CD14-positive monocyte (primary cell): ENCODE measurements at regions not wholly inside any gene's neighbourhood (a gene's known extent, or its start where the extent isn't known, plus 50 kb on each side); places are given as distances from the start of the nearest gene placed in this dataset.

Source experiments
- DNase-seq, 3 donors: peaks; one replicate each; pipeline ENCODE4 v3.0.0-alpha.2; 2011 to 2022
- H2AFZ ChIP-seq: 2 replicates; pipeline ENCODE4 v1.6.0; 2012; ENCODE audit warnings: mild to moderate bottlenecking, low read depth, low read length, inconsistent platforms; ENCODE audit not compliant: insufficient read depth, poor library complexity, severe bottlenecking
- H3K27ac ChIP-seq, 2 donors: 1 replicate in 1 of 2; 2 replicates in 1 of 2; pipeline ENCODE4 v1.5.1; 2012 to 2013; ENCODE audit warnings: low read length in 2 of 2, control low read depth in 1 of 2, inconsistent platforms in 1 of 2, low read depth in 1 of 2, mild to moderate bottlenecking in 1 of 2
- H3K27me3 ChIP-seq, 2 donors: one replicate each; pipeline versions ENCODE4 v1.6.0 to v1.6.1; 2011 to 2013; ENCODE audit warnings: low read length in 2 of 2; ENCODE audit not compliant: control insufficient read depth in 2 of 2, insufficient read depth in 2 of 2
- H3K36me3 ChIP-seq, 2 donors: replicated peaks in 1 of 2; 1 replicate in 1 of 2; 2 replicates in 1 of 2; pipeline versions ENCODE4 v1.5.1 to v1.6.1; 2012 to 2013; ENCODE audit warnings: low read length in 2 of 2, control low read depth in 1 of 2, inconsistent platforms in 1 of 2, mild to moderate bottlenecking in 1 of 2; ENCODE audit not compliant: insufficient read depth in 2 of 2, control insufficient read depth in 1 of 2
- H3K4me1 ChIP-seq, 2 donors: 1 replicate in 1 of 2; 2 replicates in 1 of 2; pipeline versions ENCODE4 v1.5.1 to v1.6.1; 2012 to 2013; ENCODE audit warnings: low read length in 2 of 2, control low read depth in 1 of 2, inconsistent platforms in 1 of 2, mild to moderate bottlenecking in 1 of 2, moderate library complexity in 1 of 2; ENCODE audit not compliant: insufficient read depth in 2 of 2, control insufficient read depth in 1 of 2
- H3K4me2 ChIP-seq: replicated peaks from 2 replicates; pipeline ENCODE3; 2012; ENCODE audit warnings: low read length, moderate library complexity, mild to moderate bottlenecking; ENCODE audit not compliant: poor library complexity, severe bottlenecking; ENCODE audit errors: extremely low read depth
- H3K4me3 ChIP-seq, 3 experiments: fragments of 200-600 bp in 1 of 3; sonication (generic) in 1 of 3; replicated peaks in 1 of 3; 1 replicate in 2 of 3; 2 replicates in 1 of 3; pipeline ENCODE4 v1.5.1; 2011 to 2013; ENCODE audit warnings: low read length in 3 of 3, mild to moderate bottlenecking in 3 of 3, control low read depth in 2 of 3, low read depth in 2 of 3, inconsistent platforms in 1 of 3, moderate library complexity in 1 of 3
- H3K79me2 ChIP-seq: 2 replicates; pipeline ENCODE4 v1.6.0; 2012; ENCODE audit warnings: mild to moderate bottlenecking, control low read depth, inconsistent platforms, low read length, moderate library complexity; ENCODE audit not compliant: insufficient read depth
- H3K9ac ChIP-seq: 2 replicates; pipeline ENCODE4 v1.6.0; 2017; ENCODE audit warnings: low read length, mild to moderate bottlenecking; ENCODE audit not compliant: insufficient read depth, poor library complexity, severe bottlenecking
- H3K9me3 ChIP-seq, 2 donors: replicated peaks in 1 of 2; 1 replicate in 1 of 2; 2 replicates in 1 of 2; pipeline versions ENCODE4 v1.5.1 to v1.6.1; 2012 to 2013; ENCODE audit warnings: low read length in 2 of 2, control low read depth in 1 of 2; ENCODE audit not compliant: control insufficient read depth in 1 of 2, insufficient read depth in 1 of 2
- H4K20me1 ChIP-seq: 2 replicates; pipeline ENCODE4 v1.6.0; 2012; ENCODE audit warnings: mild to moderate bottlenecking, low read length, control low read depth, moderate library complexity; ENCODE audit not compliant: insufficient read depth
- H3K27ac Mint-ChIP-seq, 7 donors: one replicate each; pipeline ENCODE4 v1.8.0; 2020; ENCODE audit warnings: mild to moderate bottlenecking in 7 of 7, mixed read lengths in 7 of 7, moderate library complexity in 6 of 7, inconsistent platforms in 2 of 7
- H3K27me3 Mint-ChIP-seq, 3 donors: one replicate each; pipeline ENCODE4 v1.8.0; 2021 to 2022; ENCODE audit warnings: low read depth in 3 of 3, mild to moderate bottlenecking in 3 of 3, mixed read lengths in 3 of 3, moderate library complexity in 3 of 3, inconsistent platforms in 1 of 3
- H3K36me3 Mint-ChIP-seq, 2 donors: one replicate each; pipeline ENCODE4 v1.8.0; 2020; ENCODE audit warnings: mixed read lengths in 2 of 2, inconsistent platforms in 1 of 2, mild to moderate bottlenecking in 1 of 2
- H3K4me1 Mint-ChIP-seq: one replicate; pipeline ENCODE4 v1.8.0; 2020; ENCODE audit warnings: mild to moderate bottlenecking, mixed read lengths
- H3K4me3 Mint-ChIP-seq, 2 donors: one replicate each; pipeline ENCODE4 v1.8.0; 2020; ENCODE audit warnings: mild to moderate bottlenecking in 2 of 2, mixed read lengths in 2 of 2, moderate library complexity in 1 of 2
- H3K9me3 Mint-ChIP-seq, 7 donors: one replicate each; pipeline ENCODE4 v1.8.0; 2020 to 2022; ENCODE audit warnings: mixed read lengths in 7 of 7, mild to moderate bottlenecking in 6 of 7, moderate library complexity in 6 of 7, inconsistent platforms in 2 of 7
- WGBS: methylation state at CpG from one replicate; pipeline ENCODE4 v1.1.5; 2013; ENCODE audit warnings: missing lambda C conversion rate; ENCODE audit not compliant: insufficient coverage; 5-methylcytosine and 5-hydroxymethylcytosine counted together
- intact Hi-C, 2 donors: fragments of 100-400 bp; cut with micrococcal nuclease; formaldehyde crosslinking; loops; one replicate each; pipeline versions ENCODE4 v1.15.0 to v1.15.1; 2023
- TF ChIP-seq, protein P1 (sequence below): fragments of 200-600 bp; IDR thresholded peaks from one replicate; pipeline ENCODE4 v1.8.0; 2022; ENCODE audit warnings: antibody characterized with exemption, mild to moderate bottlenecking

DNA sequence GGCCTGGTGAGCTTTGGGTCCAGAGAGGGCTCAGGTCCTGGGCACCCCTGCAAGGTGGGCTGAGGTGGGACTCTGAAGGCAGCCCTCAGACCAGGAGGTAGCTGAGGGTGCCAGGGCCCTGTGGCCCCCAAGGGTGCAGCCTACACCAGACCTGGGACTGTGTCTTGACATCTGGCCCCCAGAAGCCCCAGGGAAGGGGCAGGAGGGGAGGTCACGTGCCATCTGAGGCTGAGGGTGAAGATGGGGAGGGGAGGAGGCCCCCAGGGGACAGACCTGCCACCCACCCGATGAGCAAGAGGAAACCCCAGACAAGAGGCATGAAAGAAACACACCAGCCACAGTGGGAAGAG, 520.2 kb downstream of the BRD1 start:
- no CpG with 5 or more reads among the region's 2 CpGs for WGBS
- Histone ChIP-seq H3K36me3 (no peaks in the 10 kb centered on the region), H3K27me3 (peaks cover 0 to 4% of the 10 kb centered on the region in 2 donors), H3K79me2 (no peaks in the 10 kb centered on the region), H3K27ac (no peak overlapping the region), H3K4me3 (no peak overlapping the region), H2AFZ (no peak overlapping the region), H3K4me1 (no peaks in the 10 kb centered on the region), H4K20me1 (no peaks in the 10 kb centered on the region), H3K4me2 (no peak overlapping the region), H3K9ac (no peak overlapping the region), H3K9me3 (no peaks in the 10 kb centered on the region)
- H3K27me3 Mint-ChIP-seq, result peaks cover 7 to 17% (median 10%) of the 10 kb centered on the region in 3 donors
- no peak overlapping the region for H3K27ac Mint-ChIP-seq
- H3K4me1 Mint-ChIP-seq, result no peaks in the 10 kb centered on the region
- no peak overlapping the region for H3K4me3 Mint-ChIP-seq
- intact Hi-C loops, result no loop called here
- H3K36me3 Mint-ChIP-seq, result no peaks in the 10 kb centered on the region
- DNase-seq, result no peak
- H3K9me3 Mint-ChIP-seq, result peaks cover 0 to 2% (median 0%) of the 10 kb centered on the region in 7 donors
- TF ChIP-seq, protein P1, sequence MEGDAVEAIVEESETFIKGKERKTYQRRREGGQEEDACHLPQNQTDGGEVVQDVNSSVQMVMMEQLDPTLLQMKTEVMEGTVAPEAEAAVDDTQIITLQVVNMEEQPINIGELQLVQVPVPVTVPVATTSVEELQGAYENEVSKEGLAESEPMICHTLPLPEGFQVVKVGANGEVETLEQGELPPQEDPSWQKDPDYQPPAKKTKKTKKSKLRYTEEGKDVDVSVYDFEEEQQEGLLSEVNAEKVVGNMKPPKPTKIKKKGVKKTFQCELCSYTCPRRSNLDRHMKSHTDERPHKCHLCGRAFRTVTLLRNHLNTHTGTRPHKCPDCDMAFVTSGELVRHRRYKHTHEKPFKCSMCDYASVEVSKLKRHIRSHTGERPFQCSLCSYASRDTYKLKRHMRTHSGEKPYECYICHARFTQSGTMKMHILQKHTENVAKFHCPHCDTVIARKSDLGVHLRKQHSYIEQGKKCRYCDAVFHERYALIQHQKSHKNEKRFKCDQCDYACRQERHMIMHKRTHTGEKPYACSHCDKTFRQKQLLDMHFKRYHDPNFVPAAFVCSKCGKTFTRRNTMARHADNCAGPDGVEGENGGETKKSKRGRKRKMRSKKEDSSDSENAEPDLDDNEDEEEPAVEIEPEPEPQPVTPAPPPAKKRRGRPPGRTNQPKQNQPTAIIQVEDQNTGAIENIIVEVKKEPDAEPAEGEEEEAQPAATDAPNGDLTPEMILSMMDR, result no peak

DNA sequence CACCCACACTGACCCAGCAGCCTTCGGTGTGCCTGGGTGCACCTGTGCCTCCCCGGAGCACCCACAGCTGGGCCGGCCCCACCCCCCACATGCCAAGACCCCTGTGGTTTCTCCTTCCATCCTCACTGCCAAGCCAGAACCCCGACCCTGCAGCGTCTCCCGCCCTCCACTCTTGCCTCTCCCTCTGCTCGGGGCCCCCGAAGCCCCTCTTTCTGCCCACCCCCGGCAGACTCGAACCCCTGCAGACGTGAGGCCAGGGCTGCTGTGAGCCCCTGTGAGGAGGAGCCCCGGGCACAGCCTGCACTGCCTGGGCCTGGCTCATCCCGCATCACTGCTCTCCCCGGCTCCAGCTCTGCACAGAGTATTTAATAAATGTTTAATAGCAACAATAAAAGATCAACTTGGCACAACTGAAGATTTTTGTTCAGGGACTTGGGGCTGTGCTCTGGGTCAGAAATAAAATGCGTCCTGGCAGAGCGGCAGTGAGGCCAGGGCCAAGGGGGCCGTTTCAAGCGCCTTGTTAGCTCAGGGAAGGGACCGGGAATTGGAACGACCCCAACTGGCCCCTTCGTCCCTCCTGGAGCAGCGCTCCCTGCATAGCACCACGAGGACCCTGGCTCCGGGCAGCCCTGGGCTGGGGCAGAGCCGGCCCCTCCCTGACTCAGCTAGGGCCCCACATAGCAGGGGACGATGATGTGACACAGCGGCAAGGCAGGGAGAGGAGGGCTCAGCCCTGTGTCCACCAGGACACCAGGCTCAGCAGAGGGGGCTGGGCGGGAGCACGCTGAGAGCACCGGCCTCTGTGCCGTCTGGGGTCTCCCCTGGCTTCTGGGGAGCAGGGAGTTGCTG, 520.8 kb downstream of the BRD1 start:
- DNase-seq, result no peak
- Histone ChIP-seq H3K27me3 (peaks cover 0 to 4% of the 10 kb centered on the region in 2 donors), H3K27ac (no peak overlapping the region), H3K4me1 (no peaks in the 10 kb centered on the region), H3K4me3 (no peak overlapping the region), H2AFZ (no peak overlapping the region), H3K9ac (no peak overlapping the region), H3K36me3 (no peaks in the 10 kb centered on the region), H4K20me1 (no peaks in the 10 kb centered on the region), H3K4me2 (no peak overlapping the region), H3K79me2 (no peaks in the 10 kb centered on the region), H3K9me3 (no peaks in the 10 kb centered on the region)
- WGBS, result 87% methylated on average over 21 of the region's 31 CpGs
- Mint-ChIP-seq H3K27ac (no peak overlapping the region), H3K27me3 (peaks cover 7 to 15% (median 10%) of the 10 kb centered on the region in 3 donors), H3K9me3 (peaks cover 0 to 2% (median 0%) of the 10 kb centered on the region in 7 donors), H3K36me3 (no peaks in the 10 kb centered on the region), H3K4me3 (no peak overlapping the region), H3K4me1 (no peaks in the 10 kb centered on the region)
- intact Hi-C loops, result no loop called here
- TF ChIP-seq, protein P1, result no peak
